ENCODE measurements at regions not wholly inside any gene's neighbourhood (a gene's known extent, or its start where the extent isn't known, plus 50 kb on each side); places are given as distances from the start of the nearest gene placed in this dataset.

- TF ChIP-seq CTCF (IDR thresholded peaks at IDR 0.05) (no peak), POLR2AphosphoS5 (IDR thresholded peaks at IDR 0.05) (no peak)
These were observed 153.6 kb downstream of the PTCSC3 start for GRCh38 chr14:36022765-36023410.

All from breast epithelium (tissue), 3 donors.